ENCODE measurements at regions not wholly inside any gene's neighbourhood (a gene's known extent, or its start where the extent isn't known, plus 50 kb on each side); places are given as distances from the start of the nearest gene placed in this dataset.
A peak's percentile ranks its signal among the peaks of the same experiment; 100 is the strongest.

GRCh38 chr2:238695538-238695937 lies 152.3 kb upstream of the TWIST2 start:
- Histone ChIP-seq H3K27ac (no peak overlapping the region), H3K4me3 (no peak overlapping the region), H3K9me3 (no peaks in the 10 kb centered on the region), H3K4me2 (no peak overlapping the region), H3K4me1 (no peaks in the 10 kb centered on the region)
- peak; percentile 50 for TF ChIP-seq MAFK (IDR thresholded peaks at IDR 0.05; ENCODE audit: partially characterized antibody)
- TF ChIP-seq MYC (IDR thresholded peaks at IDR 0.05; ENCODE audit: borderline replicate concordance, low read length): no peak
- POLR2A ChIA-PET: no interaction called here
- FAIRE-seq (no peak), ATAC-seq (no peak), DNase-seq (ENCODE audit: low read depth in 1 of 2, low spot score in 1 of 2) (no peak)
- CTCF ChIA-PET: interaction anchor here (0.8 kb wide), 1 partner anchor 9 kb away, joined by 4 read pairs; no protein-coding TSS in a partner anchor
- WGBS (ENCODE audit: missing lambda C conversion rate): 54% methylated on average over 4 of the region's 4 CpGs

GRCh38 chr2:238696331-238696730 lies 151.6 kb upstream of the TWIST2 start:
- ChIA-PET POLR2A (no interaction called here), CTCF (interaction anchor here (0.8 to 1.9 kb wide), 3 partner anchors 11 to 339 kb away, joined by 3 to 5 read pairs (median 5); no protein-coding TSS in a partner anchor)
- Histone ChIP-seq H3K4me2 (no peak overlapping the region), H3K4me1 (no peaks in the 10 kb centered on the region), H3K9me3 (no peaks in the 10 kb centered on the region), H3K27ac (0 out of 6 replicates have a peak overlapping the region, but pooled peaks of 1 of the 2 experiments have one; percentile 22), H3K4me3 (no peak overlapping the region)
- FAIRE-seq: no peak
- no peak for ATAC-seq
- 59% methylated on average over 4 of the region's 4 CpGs for WGBS (ENCODE audit: missing lambda C conversion rate)
- TF ChIP-seq PBX3 (IDR thresholded peaks at IDR 0.05) (no peak), CBX2 (IDR thresholded peaks at IDR 0.05; ENCODE audit: borderline replicate concordance, low read depth) (no peak), KDM5A (IDR thresholded peaks at IDR 0.05) (no peak), FOSB (CRISPR knock-in tag; IDR thresholded peaks at IDR 0.05) (no peak), MAX (IDR thresholded peaks at IDR 0.05) (no peak), PHF8 (IDR thresholded peaks at IDR 0.05; ENCODE audit: borderline replicate concordance, low read depth) (no peak), HDAC2 (IDR thresholded peaks at IDR 0.05) (no peak)
- TF ChIP-seq, protein P1, sequence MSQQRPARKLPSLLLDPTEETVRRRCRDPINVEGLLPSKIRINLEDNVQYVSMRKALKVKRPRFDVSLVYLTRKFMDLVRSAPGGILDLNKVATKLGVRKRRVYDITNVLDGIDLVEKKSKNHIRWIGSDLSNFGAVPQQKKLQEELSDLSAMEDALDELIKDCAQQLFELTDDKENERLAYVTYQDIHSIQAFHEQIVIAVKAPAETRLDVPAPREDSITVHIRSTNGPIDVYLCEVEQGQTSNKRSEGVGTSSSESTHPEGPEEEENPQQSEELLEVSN (IDR thresholded peaks at IDR 0.05; ENCODE audit: borderline replicate concordance, low read depth): no peak
- DNase-seq (ENCODE audit: low read depth in 1 of 2, low spot score in 1 of 2): no peak

GRCh38 chr2:238696786-238697185 lies 151.1 kb upstream of the TWIST2 start:
- no peaks in the 10 kb centered on the region for H3K9me3 ChIP-seq
- POLR2A ChIA-PET: no interaction called here
- peak overlapping the region in 1 of 2 experiments; percentile 26; a peak in 1 of 6 replicates for H3K27ac ChIP-seq
- 67% methylated on average over 3 of the region's 3 CpGs for WGBS (ENCODE audit: missing lambda C conversion rate)
- CTCF ChIA-PET: interaction anchor here (0.8 to 1.9 kb wide), 3 partner anchors 12 to 340 kb away, joined by 3 to 5 read pairs (median 5); no protein-coding TSS in a partner anchor
- H3K4me1 ChIP-seq: no peaks in the 10 kb centered on the region
- DNase-seq (ENCODE audit: low read depth in 1 of 2, low spot score in 1 of 2): no peak
- no peak for FAIRE-seq
- no peak for ATAC-seq
- H3K4me3 ChIP-seq: no peak overlapping the region
- no peak overlapping the region for H3K4me2 ChIP-seq
- no peak for TF ChIP-seq PHF8 (IDR thresholded peaks at IDR 0.05; ENCODE audit: borderline replicate concordance, low read depth)
- peak in 1 of 2 experiments; percentile 39; a peak in 1 of 4 replicates for TF ChIP-seq CEBPB (IDR thresholded peaks at IDR 0.05)

DNA sequence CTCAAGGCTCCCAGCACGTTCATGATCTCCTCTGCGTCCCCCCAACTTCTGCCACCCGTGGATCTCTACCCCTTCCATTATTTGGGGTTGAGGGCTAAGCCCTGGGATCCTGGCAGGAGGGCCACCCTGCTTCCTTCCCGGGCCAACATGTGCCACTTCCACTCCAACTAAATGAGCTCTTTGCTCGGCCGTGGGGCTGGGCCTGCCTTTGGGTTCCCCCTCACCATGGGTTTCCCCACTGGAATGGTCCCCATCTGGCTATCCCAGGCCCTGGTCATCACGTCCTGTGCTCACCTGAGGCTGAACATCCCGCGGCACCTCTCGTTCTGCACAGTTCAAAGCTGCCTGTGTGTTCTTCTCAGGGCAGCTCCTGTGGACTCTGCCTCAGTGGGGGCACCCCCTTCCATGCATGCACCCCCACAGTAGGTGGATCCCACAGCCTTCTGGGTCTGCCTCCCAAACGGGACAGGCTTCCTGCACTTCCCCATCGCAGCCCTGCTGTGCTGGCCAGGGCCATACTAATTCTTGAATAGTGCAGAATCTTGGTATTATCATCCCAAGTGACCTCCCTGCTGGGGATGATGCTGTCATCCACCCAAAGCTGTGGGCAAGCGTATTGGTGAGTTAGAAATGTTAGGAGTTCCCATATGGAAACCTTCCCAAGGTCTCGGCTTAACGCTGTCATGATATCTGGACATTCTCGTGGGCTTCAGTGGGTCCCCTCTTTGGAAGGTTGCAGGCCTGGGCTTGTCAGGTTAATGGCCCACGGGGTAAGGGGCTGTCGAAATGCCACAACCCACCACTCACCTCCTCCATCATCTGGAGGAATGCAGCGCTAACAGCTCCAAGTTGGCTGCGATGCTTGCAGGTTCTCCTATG lies 150.5 kb upstream of the TWIST2 start:
- ATAC-seq: no peak
- Histone ChIP-seq H3K4me2 (no peak overlapping the region), H3K9me3 (no peaks in the 10 kb centered on the region), H3K27ac (peak overlapping the region in 1 of 2 experiments; percentile 26; a peak in 1 of 6 replicates), H3K4me3 (no peak overlapping the region), H3K4me1 (no peaks in the 10 kb centered on the region)
- no peak for TF ChIP-seq USF2 (IDR thresholded peaks at IDR 0.05)
- no peak for TF ChIP-seq MAFK (IDR thresholded peaks at IDR 0.05; ENCODE audit: partially characterized antibody)
- TF ChIP-seq, protein P2, sequence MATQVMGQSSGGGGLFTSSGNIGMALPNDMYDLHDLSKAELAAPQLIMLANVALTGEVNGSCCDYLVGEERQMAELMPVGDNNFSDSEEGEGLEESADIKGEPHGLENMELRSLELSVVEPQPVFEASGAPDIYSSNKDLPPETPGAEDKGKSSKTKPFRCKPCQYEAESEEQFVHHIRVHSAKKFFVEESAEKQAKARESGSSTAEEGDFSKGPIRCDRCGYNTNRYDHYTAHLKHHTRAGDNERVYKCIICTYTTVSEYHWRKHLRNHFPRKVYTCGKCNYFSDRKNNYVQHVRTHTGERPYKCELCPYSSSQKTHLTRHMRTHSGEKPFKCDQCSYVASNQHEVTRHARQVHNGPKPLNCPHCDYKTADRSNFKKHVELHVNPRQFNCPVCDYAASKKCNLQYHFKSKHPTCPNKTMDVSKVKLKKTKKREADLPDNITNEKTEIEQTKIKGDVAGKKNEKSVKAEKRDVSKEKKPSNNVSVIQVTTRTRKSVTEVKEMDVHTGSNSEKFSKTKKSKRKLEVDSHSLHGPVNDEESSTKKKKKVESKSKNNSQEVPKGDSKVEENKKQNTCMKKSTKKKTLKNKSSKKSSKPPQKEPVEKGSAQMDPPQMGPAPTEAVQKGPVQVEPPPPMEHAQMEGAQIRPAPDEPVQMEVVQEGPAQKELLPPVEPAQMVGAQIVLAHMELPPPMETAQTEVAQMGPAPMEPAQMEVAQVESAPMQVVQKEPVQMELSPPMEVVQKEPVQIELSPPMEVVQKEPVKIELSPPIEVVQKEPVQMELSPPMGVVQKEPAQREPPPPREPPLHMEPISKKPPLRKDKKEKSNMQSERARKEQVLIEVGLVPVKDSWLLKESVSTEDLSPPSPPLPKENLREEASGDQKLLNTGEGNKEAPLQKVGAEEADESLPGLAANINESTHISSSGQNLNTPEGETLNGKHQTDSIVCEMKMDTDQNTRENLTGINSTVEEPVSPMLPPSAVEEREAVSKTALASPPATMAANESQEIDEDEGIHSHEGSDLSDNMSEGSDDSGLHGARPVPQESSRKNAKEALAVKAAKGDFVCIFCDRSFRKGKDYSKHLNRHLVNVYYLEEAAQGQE (IDR thresholded peaks at IDR 0.05): no peak
- TF ChIP-seq NR3C1 (IDR thresholded peaks at IDR 0.05): no peak
- no peak for TF ChIP-seq KDM5A (IDR thresholded peaks at IDR 0.05)
- TF ChIP-seq FOSL2 (IDR thresholded peaks at IDR 0.05): no peak
- TF ChIP-seq FOSL2 (CRISPR knock-in tag; IDR thresholded peaks at IDR 0.05): no peak
- 78% methylated on average over 19 of the region's 20 CpGs for WGBS (ENCODE audit: missing lambda C conversion rate)
- ChIA-PET CTCF (interaction anchor here (1.5 to 1.9 kb wide), 2 partner anchors 88 to 340 kb away, joined by 5 read pairs; no protein-coding TSS in a partner anchor), POLR2A (no interaction called here)
- no peak for DNase-seq (ENCODE audit: low read depth in 1 of 2, low spot score in 1 of 2)
- no peak for FAIRE-seq

All from A549 (cell line).